Activated B cell treated with CpG ODN at 0.5 μM for 24 hours (primary cell): ENCODE measurements at regions not wholly inside any gene's neighbourhood (a gene's known extent, or its start where the extent isn't known, plus 50 kb on each side); places are given as distances from the start of the nearest gene placed in this dataset.
"Not testable (repeated sequence)": the region's sequence is repeated elsewhere in the genome, so short reads cannot be mapped to it uniquely, and the experiment has no call there.

Experiments
- ATAC-seq: fragments of 200-7000 bp; cut with Tn5 transposase; one replicate; pipeline ENCODE4 v1.10.0; 2021; ENCODE audit warnings: low read depth, mild to moderate bottlenecking, moderate library complexity
- CTCF ChIA-PET: fragments of 350-600 bp; sonication (Branson Sonifier 250); formaldehyde crosslinking; loops from one replicate; lab custom pipeline; 2021; ENCODE audit warnings: antibody characterized with exemption; lab: Charles Lee
- POLR2A ChIA-PET: fragments of 350-600 bp; sonication (Branson Sonifier 250); formaldehyde crosslinking; loops from one replicate; lab custom pipeline; 2021; ENCODE audit warnings: antibody characterized with exemption; lab: Charles Lee
- DNase-seq: peaks from one replicate; pipeline ENCODE4 v3.0.0; 2022
- H3K27ac Mint-ChIP-seq: one replicate; pipeline ENCODE4 v1.8.0; 2020; ENCODE audit warnings: mixed read lengths
- H3K27me3 Mint-ChIP-seq: one replicate; pipeline ENCODE4 v1.8.0; 2021; ENCODE audit warnings: mixed read lengths
- H3K36me3 Mint-ChIP-seq: one replicate; pipeline ENCODE4 v1.8.0; 2021; ENCODE audit warnings: low read depth, mixed read lengths
- H3K4me1 Mint-ChIP-seq: one replicate; pipeline ENCODE4 v1.8.0; 2021; ENCODE audit warnings: mixed read lengths
- H3K4me3 Mint-ChIP-seq: one replicate; pipeline ENCODE4 v1.8.0; 2020; ENCODE audit warnings: mild to moderate bottlenecking, mixed read lengths
- H3K9me3 Mint-ChIP-seq: one replicate; pipeline ENCODE4 v1.8.0; 2020; ENCODE audit warnings: mixed read lengths
- intact Hi-C: fragments of 100-400 bp; cut with micrococcal nuclease; formaldehyde crosslinking; loops from one replicate; pipeline ENCODE4 v1.15.1; 2024

DNA sequence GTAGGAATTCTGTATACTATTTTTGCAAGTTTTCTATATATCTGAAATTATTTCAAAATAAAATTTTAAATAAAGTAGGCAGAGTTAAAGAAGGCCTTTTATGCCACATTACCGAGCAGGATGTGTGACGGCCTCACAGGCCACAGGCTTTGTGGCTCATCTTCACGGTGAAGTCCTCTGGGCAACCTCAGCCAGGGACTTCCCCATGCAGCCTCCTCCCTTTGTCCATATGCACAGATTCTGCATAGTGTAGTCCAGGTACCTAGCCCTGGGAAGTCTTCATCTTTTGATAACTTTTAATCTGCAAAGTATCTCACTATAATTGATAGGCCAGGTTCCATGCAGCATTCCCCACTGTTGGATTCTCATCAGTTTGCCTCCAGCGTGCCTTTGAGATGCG, 62.8 kb downstream of the ARHGAP11B start:
- POLR2A ChIA-PET, ATAC-seq, H3K9me3 Mint-ChIP-seq, H3K27ac Mint-ChIP-seq, H3K27me3 Mint-ChIP-seq, H3K36me3 Mint-ChIP-seq, CTCF ChIA-PET, DNase-seq, H3K4me3 Mint-ChIP-seq, H3K4me1 Mint-ChIP-seq, intact Hi-C loops: not testable (repeated sequence)

DNA sequence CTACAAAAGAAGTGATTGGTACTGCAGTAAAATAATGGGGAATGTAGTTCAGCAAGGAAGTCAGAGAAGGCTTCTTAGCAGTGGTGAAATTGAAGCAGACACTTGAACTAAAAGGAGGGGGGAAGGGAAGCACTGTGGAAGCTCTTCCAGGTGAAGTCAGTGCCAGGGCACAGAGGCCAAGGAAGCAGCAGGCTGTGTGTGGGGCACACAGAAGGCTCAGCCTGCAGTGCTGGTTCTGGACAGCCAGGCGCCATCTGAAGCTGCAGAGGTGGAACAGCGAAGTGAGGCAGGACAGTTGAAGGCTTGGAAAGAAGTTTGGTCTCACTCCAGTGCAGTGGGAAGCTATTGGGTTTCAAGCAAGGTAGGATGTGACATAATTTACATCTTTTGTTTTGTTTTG, 64.2 kb downstream of the ARHGAP11B start:
- H3K27me3 Mint-ChIP-seq, H3K36me3 Mint-ChIP-seq, DNase-seq, H3K4me1 Mint-ChIP-seq, ATAC-seq, H3K9me3 Mint-ChIP-seq, H3K27ac Mint-ChIP-seq, intact Hi-C loops, CTCF ChIA-PET, H3K4me3 Mint-ChIP-seq, POLR2A ChIA-PET: not testable (repeated sequence)

- H3K4me3 Mint-ChIP-seq, H3K36me3 Mint-ChIP-seq, DNase-seq, H3K4me1 Mint-ChIP-seq, H3K27me3 Mint-ChIP-seq, H3K9me3 Mint-ChIP-seq, POLR2A ChIA-PET, H3K27ac Mint-ChIP-seq, CTCF ChIA-PET, ATAC-seq, intact Hi-C loops: not testable (repeated sequence)
Measured at GRCh38 chr15:30695811-30696210, 69.9 kb downstream of the ARHGAP11B start.

GRCh38 chr15:30696439-30697314, 70.7 kb downstream of the ARHGAP11B start:
- H3K27ac Mint-ChIP-seq, result peak overlapping the region; percentile 85
- peak overlapping the region; percentile 39 for H3K4me3 Mint-ChIP-seq
- H3K36me3 Mint-ChIP-seq, H3K27me3 Mint-ChIP-seq, H3K9me3 Mint-ChIP-seq, intact Hi-C loops, POLR2A ChIA-PET, CTCF ChIA-PET: not testable (repeated sequence)
- DNase-seq, result peak; percentile 22
- peaks cover 10% of the 10 kb centered on the region for H3K4me1 Mint-ChIP-seq
- ATAC-seq, result peak; percentile 83

DNA sequence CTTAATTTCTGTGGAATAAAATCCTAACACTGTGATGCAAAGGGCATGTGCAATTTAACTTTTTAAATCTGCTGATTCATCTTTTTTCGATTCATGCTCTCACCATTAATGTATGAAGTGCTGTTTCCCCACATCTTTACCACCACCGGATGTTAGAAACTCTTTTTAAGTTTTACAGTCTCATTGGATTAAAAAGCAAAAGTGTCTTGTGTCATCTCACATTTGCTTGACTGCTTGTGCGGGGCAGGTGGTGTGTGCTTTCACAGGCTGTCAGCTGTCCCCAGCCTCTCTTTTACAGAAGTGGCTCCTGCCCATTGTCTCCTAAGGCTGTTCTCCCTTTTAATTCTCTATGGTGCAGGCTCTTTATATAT, 71.4 kb downstream of the ARHGAP11B start:
- H3K27me3 Mint-ChIP-seq, CTCF ChIA-PET, H3K9me3 Mint-ChIP-seq, H3K36me3 Mint-ChIP-seq, POLR2A ChIA-PET, H3K4me3 Mint-ChIP-seq, DNase-seq, intact Hi-C loops, H3K27ac Mint-ChIP-seq: not testable (repeated sequence)
- peaks cover 10% of the 10 kb centered on the region for H3K4me1 Mint-ChIP-seq
- peak; percentile 65 for ATAC-seq

DNA sequence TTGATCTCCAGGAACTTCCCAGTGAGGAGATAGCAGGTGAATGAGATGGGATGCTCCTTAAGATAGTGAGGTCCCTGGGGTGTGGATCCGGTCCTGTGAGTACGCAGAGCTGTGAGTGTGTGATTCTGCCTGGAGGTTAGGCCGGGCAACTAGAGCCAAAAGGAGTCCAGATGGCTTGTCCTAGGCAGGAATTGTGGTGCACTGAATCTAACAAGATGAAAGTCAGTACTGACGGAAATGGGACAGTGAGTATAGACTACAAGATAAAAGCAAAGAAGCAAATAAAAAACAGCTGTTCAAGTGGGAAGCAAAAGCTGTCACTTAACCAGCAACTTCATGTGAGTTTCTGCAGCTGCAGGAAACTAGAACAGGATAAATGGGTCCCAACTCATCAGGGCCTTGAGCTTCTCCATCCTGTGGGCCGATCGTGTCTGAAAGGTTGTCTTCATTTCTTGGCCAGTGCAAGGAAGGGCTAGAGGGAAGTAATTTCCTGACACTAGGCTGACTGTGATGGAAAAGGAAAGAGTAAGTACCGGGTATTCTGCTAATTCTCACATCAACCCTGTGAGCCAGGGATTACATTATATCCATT, 74.2 kb downstream of the ARHGAP11B start:
- H3K9me3 Mint-ChIP-seq, H3K4me3 Mint-ChIP-seq, H3K27me3 Mint-ChIP-seq, ATAC-seq, DNase-seq, H3K36me3 Mint-ChIP-seq, intact Hi-C loops, H3K27ac Mint-ChIP-seq, POLR2A ChIA-PET, CTCF ChIA-PET: not testable (repeated sequence)
- peaks cover 10% of the 10 kb centered on the region for H3K4me1 Mint-ChIP-seq

GRCh38 chr15:30707976-30708685, 82.2 kb downstream of the ARHGAP11B start:
- CTCF ChIA-PET, H3K27me3 Mint-ChIP-seq: not testable (repeated sequence)

DNA sequence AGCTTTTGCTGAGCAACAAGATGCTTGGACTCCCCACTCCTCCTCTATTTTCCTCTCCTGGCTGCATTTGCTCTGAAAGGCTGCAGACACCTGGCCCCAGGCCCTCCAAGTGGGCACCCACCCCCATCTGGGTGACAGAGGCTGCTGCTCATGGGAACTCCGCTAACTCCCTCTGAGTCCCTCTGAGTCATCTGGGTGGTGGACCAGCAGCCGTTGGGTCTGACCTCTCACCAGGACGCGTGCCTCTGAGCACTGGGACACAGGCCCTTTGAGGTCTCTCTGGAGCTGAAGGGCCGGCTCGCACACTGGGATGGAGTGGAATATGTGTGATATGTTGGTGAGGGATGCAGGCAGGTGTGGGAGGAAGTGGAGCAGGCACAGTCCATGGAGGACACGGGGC, 82.9 kb downstream of the ARHGAP11B start:
- H3K27me3 Mint-ChIP-seq, H3K36me3 Mint-ChIP-seq, H3K9me3 Mint-ChIP-seq, intact Hi-C loops, CTCF ChIA-PET, ATAC-seq, H3K4me3 Mint-ChIP-seq, POLR2A ChIA-PET, H3K4me1 Mint-ChIP-seq, DNase-seq, H3K27ac Mint-ChIP-seq: not testable (repeated sequence)

More at GRCh38 chr15:30707976-30708685, 82.2 kb downstream of the ARHGAP11B start:
- DNase-seq, ATAC-seq, intact Hi-C loops, H3K9me3 Mint-ChIP-seq, H3K4me1 Mint-ChIP-seq, H3K27ac Mint-ChIP-seq, H3K36me3 Mint-ChIP-seq, POLR2A ChIA-PET, H3K4me3 Mint-ChIP-seq: not testable (repeated sequence)

DNA sequence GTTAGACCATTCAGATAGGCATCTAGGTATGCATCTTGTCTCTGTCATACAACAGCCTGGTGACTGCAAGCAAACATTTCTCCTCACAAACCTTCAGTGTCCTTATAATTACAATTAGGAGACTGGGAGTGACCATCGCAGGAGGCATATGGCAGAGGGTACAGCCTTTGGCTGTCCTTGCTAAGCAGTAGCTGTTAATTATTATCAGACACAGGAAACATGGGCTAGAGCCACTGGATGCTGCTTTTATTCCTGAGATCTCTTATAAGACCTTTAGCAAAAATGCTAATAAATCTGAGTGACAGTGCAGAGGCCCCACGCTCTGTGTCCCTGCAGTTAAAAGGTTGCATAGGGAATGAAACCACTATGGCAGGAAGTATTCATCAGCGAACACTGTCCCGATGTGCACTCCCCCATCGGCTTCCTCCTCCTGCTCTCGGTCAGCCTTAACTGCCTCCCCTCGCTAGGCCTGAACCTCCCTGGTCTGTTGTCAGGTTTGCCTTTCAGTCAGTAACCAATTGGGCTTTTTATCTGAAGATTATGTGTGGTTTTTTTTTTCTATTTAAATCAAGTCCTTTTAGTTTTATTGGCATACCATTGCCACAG, 92.2 kb downstream of the ARHGAP11B start:
- H3K4me1 Mint-ChIP-seq, H3K4me3 Mint-ChIP-seq, ATAC-seq, CTCF ChIA-PET, H3K27me3 Mint-ChIP-seq, H3K36me3 Mint-ChIP-seq, intact Hi-C loops, H3K27ac Mint-ChIP-seq, H3K9me3 Mint-ChIP-seq, DNase-seq, POLR2A ChIA-PET: not testable (repeated sequence)

- H3K9me3 Mint-ChIP-seq, CTCF ChIA-PET, POLR2A ChIA-PET, H3K27me3 Mint-ChIP-seq, DNase-seq, H3K27ac Mint-ChIP-seq, intact Hi-C loops, H3K36me3 Mint-ChIP-seq, H3K4me1 Mint-ChIP-seq, H3K4me3 Mint-ChIP-seq, ATAC-seq: not testable (repeated sequence)
Measured at GRCh38 chr15:30719363-30719762, 93.4 kb downstream of the ARHGAP11B start.

GRCh38 chr15:30720825-30721224, 94.9 kb downstream of the ARHGAP11B start:
- H3K36me3 Mint-ChIP-seq, CTCF ChIA-PET, ATAC-seq, POLR2A ChIA-PET, intact Hi-C loops, H3K4me3 Mint-ChIP-seq, H3K4me1 Mint-ChIP-seq, H3K27me3 Mint-ChIP-seq, DNase-seq, H3K9me3 Mint-ChIP-seq, H3K27ac Mint-ChIP-seq: not testable (repeated sequence)
